Small intestine (tissue), 7 donors: ENCODE measurements at regions not wholly inside any gene's neighbourhood (a gene's known extent, or its start where the extent isn't known, plus 50 kb on each side); places are given as distances from the start of the nearest gene placed in this dataset.

Experiments
- DNase-seq, 2 donors: peaks; one replicate each; pipeline versions ENCODE4 v3.0.0 to v3.0.0-alpha.2; 2013
- FAIRE-seq: peaks from 2 replicates; lab custom pipeline; 2012; peaks lifted over from hg19 to GRCh38; lab: Jason Lieb, UNC
- H3K27ac ChIP-seq, 3 donors: one replicate each; pipeline ENCODE4 v1.5.1; 2013; ENCODE audit warnings: low read length in 2 of 3, mild to moderate bottlenecking in 2 of 3, control low read depth in 1 of 3, inconsistent platforms in 1 of 3, low read depth in 1 of 3, moderate library complexity in 1 of 3
- H3K27me3 ChIP-seq, 3 donors: one replicate each; pipeline ENCODE4 v1.6.1; 2013; ENCODE audit warnings: low read length in 3 of 3, inconsistent platforms in 1 of 3; ENCODE audit not compliant: control insufficient read depth in 3 of 3, insufficient read depth in 3 of 3
- H3K36me3 ChIP-seq, 3 donors: one replicate each; pipeline ENCODE4 v1.6.1; 2013; ENCODE audit warnings: low read length in 3 of 3, inconsistent platforms in 1 of 3, low read depth in 1 of 3, mild to moderate bottlenecking in 1 of 3, moderate library complexity in 1 of 3; ENCODE audit not compliant: control insufficient read depth in 3 of 3, insufficient read depth in 2 of 3
- H3K4me1 ChIP-seq, 3 donors: one replicate each; pipeline ENCODE4 v1.6.1; 2013; ENCODE audit warnings: low read length in 2 of 3, inconsistent platforms in 1 of 3, low read depth in 1 of 3, mild to moderate bottlenecking in 1 of 3, moderate library complexity in 1 of 3; ENCODE audit not compliant: control insufficient read depth in 3 of 3, insufficient read depth in 2 of 3
- H3K4me3 ChIP-seq, 3 donors: one replicate each; pipeline ENCODE4 v1.5.1; 2013; ENCODE audit warnings: low read length in 3 of 3, control low read depth in 1 of 3, inconsistent platforms in 1 of 3, low read depth in 1 of 3, mild to moderate bottlenecking in 1 of 3, moderate library complexity in 1 of 3
- H3K9me3 ChIP-seq, 2 donors: one replicate each; pipeline ENCODE4 v1.6.1; 2013; ENCODE audit warnings: low read depth in 1 of 2, low read length in 1 of 2; ENCODE audit not compliant: control insufficient read depth in 2 of 2, insufficient read depth in 1 of 2
- WGBS, 3 donors: extraction: QIAGEN DNeasy Blood & Tissue Kit; methylation state at CpG; one replicate each; pipeline ENCODE4 v1.1.7; 2013; 5-methylcytosine and 5-hydroxymethylcytosine counted together
- donor health status: healthy with polysubstance abuse.
- donor health status: control.
- donor health status: control.
- donor health status: Bipolar disorder and iron deficiency.
- donor health status: healthy.

- H3K4me1 ChIP-seq, result no peaks in the 10 kb centered on the region
- DNase-seq, result no peak
- no peak overlapping the region for H3K4me3 ChIP-seq
- H3K27me3 ChIP-seq, result no peaks in the 10 kb centered on the region
- no peaks in the 10 kb centered on the region for H3K36me3 ChIP-seq
- FAIRE-seq, result no peak
- 40 to 47% (median 44%) methylated on average over 5 of the region's 5 CpGs for WGBS, 3 donors
- no peaks in the 10 kb centered on the region for H3K9me3 ChIP-seq
- H3K27ac ChIP-seq, result no peak overlapping the region
Observed at GRCh38 chr1:29548091-29548490, 311.8 kb downstream of the PTPRU start.

- Histone ChIP-seq H3K27ac (no peak overlapping the region), H3K27me3 (no peaks in the 10 kb centered on the region), H3K36me3 (no peaks in the 10 kb centered on the region), H3K4me1 (no peaks in the 10 kb centered on the region), H3K9me3 (no peaks in the 10 kb centered on the region), H3K4me3 (no peak overlapping the region)
- 84 to 92% (median 86%) methylated on average over 5 of the region's 5 CpGs for WGBS, 3 donors
- FAIRE-seq (no peak), DNase-seq (no peak)
Observed at GRCh38 chr1:29547300-29547699, 311.0 kb downstream of the PTPRU start.

GRCh38 chr1:29546496-29546895 lies 310.2 kb downstream of the PTPRU start:
- DNase-seq (no peak), FAIRE-seq (no peak)
- Histone ChIP-seq H3K27ac (no peak overlapping the region), H3K4me3 (no peak overlapping the region), H3K27me3 (no peaks in the 10 kb centered on the region), H3K4me1 (no peaks in the 10 kb centered on the region), H3K36me3 (no peaks in the 10 kb centered on the region), H3K9me3 (no peaks in the 10 kb centered on the region)
- 82 to 90% (median 85%) methylated on average over 3 of the region's 3 CpGs for WGBS, 3 donors

GRCh38 chr1:29544406-29544805 lies 308.1 kb downstream of the PTPRU start:
- FAIRE-seq (no peak), DNase-seq (no peak)
- 68 to 86% (median 84%) methylated on average over 1 of the region's 1 CpG for WGBS, 3 donors
- Histone ChIP-seq H3K27me3 (no peaks in the 10 kb centered on the region), H3K4me3 (no peak overlapping the region), H3K27ac (no peak overlapping the region), H3K36me3 (no peaks in the 10 kb centered on the region), H3K4me1 (no peaks in the 10 kb centered on the region), H3K9me3 (no peaks in the 10 kb centered on the region)

- Histone ChIP-seq H3K27me3 (peaks cover 0 to 3% (median 0%) of the 10 kb centered on the region in 3 donors), H3K4me3 (no peak overlapping the region), H3K36me3 (no peaks in the 10 kb centered on the region), H3K4me1 (no peaks in the 10 kb centered on the region), H3K27ac (no peak overlapping the region), H3K9me3 (no peaks in the 10 kb centered on the region)
- DNase-seq, result no peak
- FAIRE-seq, result no peak
- 82 to 87% (median 86%) methylated on average over 6 of the region's 6 CpGs for WGBS, 3 donors
Observed at GRCh38 chr1:29543586-29543985, 307.3 kb downstream of the PTPRU start.

- DNase-seq, result no peak
- Histone ChIP-seq H3K9me3 (no peaks in the 10 kb centered on the region), H3K4me1 (no peaks in the 10 kb centered on the region), H3K4me3 (no peak overlapping the region), H3K27ac (no peak overlapping the region), H3K27me3 (peaks cover 0 to 3% (median 0%) of the 10 kb centered on the region in 3 donors), H3K36me3 (no peaks in the 10 kb centered on the region)
- no peak for FAIRE-seq
- 40 to 50% (median 45%) methylated on average over 8 of the region's 8 CpGs for WGBS, 3 donors
Observed at GRCh38 chr1:29542548-29542947, 306.2 kb downstream of the PTPRU start.

- no peaks in the 10 kb centered on the region for H3K36me3 ChIP-seq
- no peaks in the 10 kb centered on the region for H3K4me1 ChIP-seq
- peaks cover 0 to 3% (median 0%) of the 10 kb centered on the region in 3 donors for H3K27me3 ChIP-seq
- no peaks in the 10 kb centered on the region for H3K9me3 ChIP-seq
- 63 to 69% (median 64%) methylated on average over 6 to 7 of the region's 7 CpGs for WGBS, 3 donors
- no peak for DNase-seq
- H3K4me3 ChIP-seq, result no peak overlapping the region
- no peak for FAIRE-seq
- no peak overlapping the region for H3K27ac ChIP-seq
Observed at GRCh38 chr1:29541631-29542030, 305.3 kb downstream of the PTPRU start.

- H3K27ac ChIP-seq, result no peak overlapping the region
- FAIRE-seq, result no peak
- WGBS, 3 donors, result 86 to 88% (median 86%) methylated on average over 10 of the region's 10 CpGs
Observed at GRCh38 chr1:29540801-29541357, 304.6 kb downstream of the PTPRU start.

GRCh38 chr1:29539971-29540370 lies 303.6 kb downstream of the PTPRU start:
- no peak for FAIRE-seq

More at GRCh38 chr1:29540801-29541357, 304.6 kb downstream of the PTPRU start:
- no peaks in the 10 kb centered on the region for H3K36me3 ChIP-seq
- no peak for DNase-seq
- no peaks in the 10 kb centered on the region for H3K9me3 ChIP-seq
- no peak overlapping the region for H3K4me3 ChIP-seq
- peaks cover 0 to 3% (median 0%) of the 10 kb centered on the region in 3 donors for H3K27me3 ChIP-seq
- no peaks in the 10 kb centered on the region for H3K4me1 ChIP-seq

More at GRCh38 chr1:29539971-29540370, 303.6 kb downstream of the PTPRU start:
- Histone ChIP-seq H3K9me3 (no peaks in the 10 kb centered on the region), H3K27ac (no peak overlapping the region), H3K36me3 (no peaks in the 10 kb centered on the region), H3K4me3 (no peak overlapping the region), H3K4me1 (no peaks in the 10 kb centered on the region), H3K27me3 (peaks cover 0 to 3% (median 0%) of the 10 kb centered on the region in 3 donors)
- WGBS, 3 donors, result 77 to 84% (median 79%) methylated on average over 7 of the region's 7 CpGs
- no peak for DNase-seq
